GM06990 (cell line): ENCODE measurements at regions not wholly inside any gene's neighbourhood (a gene's known extent, or its start where the extent isn't known, plus 50 kb on each side); places are given as distances from the start of the nearest gene placed in this dataset.

Source experiments
- DNase-seq: peaks from one replicate; pipeline ENCODE4 v3.0.0-alpha.2; 2011; ENCODE audit not compliant: insufficient read length; ENCODE audit errors: extremely low read depth
- H3K27me3 ChIP-seq: replicated peaks from 2 replicates; pipeline ENCODE4 v1.6.0; 2011; ENCODE audit warnings: low read length; ENCODE audit not compliant: control insufficient read depth, insufficient read depth
- H3K36me3 ChIP-seq: 2 replicates; pipeline ENCODE4 v1.5.1; 2011; ENCODE audit warnings: low read length; ENCODE audit not compliant: control insufficient read depth, insufficient read depth
- H3K4me3 ChIP-seq: replicated peaks from 2 replicates; pipeline ENCODE4 v1.5.1; 2011; ENCODE audit warnings: low read depth, mild to moderate bottlenecking, control low read depth, low read length
- TF ChIP-seq, protein P1 (sequence below): IDR thresholded peaks from 2 replicates; pipeline ENCODE4 v1.5.1; 2011; ENCODE audit warnings: low read length, control low read depth, mild to moderate bottlenecking, inconsistent platforms; ENCODE audit not compliant: insufficient read depth, poor library complexity, severe bottlenecking

DNA sequence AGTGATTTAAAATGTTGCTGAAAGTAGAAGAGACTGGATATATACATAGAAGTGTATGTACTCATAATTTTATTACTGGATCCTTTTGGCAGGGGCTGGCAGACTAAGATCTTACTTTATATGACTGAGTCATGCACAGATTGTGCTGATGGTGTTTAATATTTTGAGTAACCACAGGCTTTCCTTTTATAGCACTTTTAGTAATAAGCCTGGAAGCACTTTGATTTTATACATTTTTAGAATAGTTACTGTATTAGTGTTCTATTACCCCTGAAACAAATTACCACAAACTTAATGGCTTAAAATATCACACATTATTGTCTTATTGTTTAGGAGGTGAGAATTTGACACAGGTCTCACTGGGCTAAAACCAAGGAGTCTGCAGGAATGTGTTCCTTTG is 113.4 kb upstream of the CDH8 start:
- DNase-seq = no peak
- H3K27me3 ChIP-seq = no peaks in the 10 kb centered on the region
- no peak overlapping the region for H3K4me3 ChIP-seq
- TF ChIP-seq, protein P1, sequence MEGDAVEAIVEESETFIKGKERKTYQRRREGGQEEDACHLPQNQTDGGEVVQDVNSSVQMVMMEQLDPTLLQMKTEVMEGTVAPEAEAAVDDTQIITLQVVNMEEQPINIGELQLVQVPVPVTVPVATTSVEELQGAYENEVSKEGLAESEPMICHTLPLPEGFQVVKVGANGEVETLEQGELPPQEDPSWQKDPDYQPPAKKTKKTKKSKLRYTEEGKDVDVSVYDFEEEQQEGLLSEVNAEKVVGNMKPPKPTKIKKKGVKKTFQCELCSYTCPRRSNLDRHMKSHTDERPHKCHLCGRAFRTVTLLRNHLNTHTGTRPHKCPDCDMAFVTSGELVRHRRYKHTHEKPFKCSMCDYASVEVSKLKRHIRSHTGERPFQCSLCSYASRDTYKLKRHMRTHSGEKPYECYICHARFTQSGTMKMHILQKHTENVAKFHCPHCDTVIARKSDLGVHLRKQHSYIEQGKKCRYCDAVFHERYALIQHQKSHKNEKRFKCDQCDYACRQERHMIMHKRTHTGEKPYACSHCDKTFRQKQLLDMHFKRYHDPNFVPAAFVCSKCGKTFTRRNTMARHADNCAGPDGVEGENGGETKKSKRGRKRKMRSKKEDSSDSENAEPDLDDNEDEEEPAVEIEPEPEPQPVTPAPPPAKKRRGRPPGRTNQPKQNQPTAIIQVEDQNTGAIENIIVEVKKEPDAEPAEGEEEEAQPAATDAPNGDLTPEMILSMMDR = no peak
- no peaks in the 10 kb centered on the region for H3K36me3 ChIP-seq

GRCh38 chr16:62137996-62138395 is 101.8 kb upstream of the CDH8 start:
- no peaks in the 10 kb centered on the region for H3K36me3 ChIP-seq
- DNase-seq = no peak
- TF ChIP-seq, protein P1 = no peak

GRCh38 chr16:62135911-62136310 is 99.7 kb upstream of the CDH8 start:
- Histone ChIP-seq H3K36me3 (no peaks in the 10 kb centered on the region), H3K4me3 (no peak overlapping the region), H3K27me3 (no peaks in the 10 kb centered on the region)
- no peak for DNase-seq
- TF ChIP-seq, protein P1 = no peak

More at GRCh38 chr16:62137996-62138395, 101.8 kb upstream of the CDH8 start:
- no peaks in the 10 kb centered on the region for H3K27me3 ChIP-seq
- H3K4me3 ChIP-seq = no peak overlapping the region

GRCh38 chr16:62135446-62135845 is 99.2 kb upstream of the CDH8 start:
- H3K27me3 ChIP-seq = no peaks in the 10 kb centered on the region
- TF ChIP-seq, protein P1 = no peak
- no peak for DNase-seq
- H3K4me3 ChIP-seq = no peak overlapping the region
- no peaks in the 10 kb centered on the region for H3K36me3 ChIP-seq

GRCh38 chr16:62130101-62130500 is 93.9 kb upstream of the CDH8 start:
- no peaks in the 10 kb centered on the region for H3K36me3 ChIP-seq
- no peak for DNase-seq
- TF ChIP-seq, protein P1 = no peak
- H3K4me3 ChIP-seq = no peak overlapping the region
- H3K27me3 ChIP-seq = no peaks in the 10 kb centered on the region

- Histone ChIP-seq H3K36me3 (no peaks in the 10 kb centered on the region), H3K4me3 (no peak overlapping the region), H3K27me3 (no peaks in the 10 kb centered on the region)
- no peak for DNase-seq
- TF ChIP-seq, protein P1 = no peak
These were observed 69.0 kb upstream of the CDH8 start for GRCh38 chr16:62105244-62105643.
